ENCODE measurements at regions not wholly inside any gene's neighbourhood (a gene's known extent, or its start where the extent isn't known, plus 50 kb on each side); places are given as distances from the start of the nearest gene placed in this dataset.

- TF ChIP-seq ZNF791 (tag by site-specific recombination; IDR thresholded peaks at IDR 0.05) (no peak), CTCF (tag by site-specific recombination; IDR thresholded peaks at IDR 0.05) (no peak), ZNF639 (tag by site-specific recombination; IDR thresholded peaks at IDR 0.05) (no peak), ZNF473 (tag by site-specific recombination; IDR thresholded peaks at IDR 0.05) (no peak), SETDB1 (IDR thresholded peaks at IDR 0.05; ENCODE audit: insufficient read length, low read length) (no peak)
Measured at GRCh38 chr18:45266023-45266422, 349.3 kb upstream of the SLC14A2 start.

Data from HEK293 (cell line).